Neural progenitor cell (in vitro differentiated cells): ENCODE measurements at regions not wholly inside any gene's neighbourhood (a gene's known extent, or its start where the extent isn't known, plus 50 kb on each side); places are given as distances from the start of the nearest gene placed in this dataset.

Experiments used
- DNase-seq: peaks from one replicate; pipeline ENCODE4 v3.0.0-alpha.2; 2016; ENCODE audit warnings: low spot score
- H2AFZ ChIP-seq: fragments of 200-600 bp; sonication (generic); replicated peaks from 2 replicates; pipeline ENCODE4 v1.6.1; 2016; ENCODE audit warnings: antibody characterized with exemption
- H3F3A ChIP-seq: fragments of 200-600 bp; sonication (generic); 2 replicates; pipeline ENCODE4 v1.6.1; 2016; ENCODE audit warnings: antibody characterized with exemption, low read depth
- H3K27ac ChIP-seq: fragments of 200-600 bp; sonication (generic); 2 replicates; pipeline ENCODE4 v1.5.1; 2016; ENCODE audit warnings: mild to moderate bottlenecking
- H3K27me3 ChIP-seq: fragments of 200-600 bp; sonication (generic); 2 replicates; pipeline ENCODE4 v1.6.1; 2016; ENCODE audit warnings: mild to moderate bottlenecking, moderate library complexity
- H3K36me3 ChIP-seq: fragments of 200-600 bp; sonication (generic); 2 replicates; pipeline ENCODE4 v1.5.1; 2016
- H3K4me1 ChIP-seq: fragments of 200-600 bp; sonication (generic); 2 replicates; pipeline ENCODE4 v1.6.1; 2016; ENCODE audit warnings: mixed run types
- H3K4me2 ChIP-seq: fragments of 200-600 bp; sonication (generic); 2 replicates; pipeline ENCODE4 v1.6.1; 2016
- H3K4me3 ChIP-seq: fragments of 200-600 bp; sonication (generic); 2 replicates; pipeline ENCODE4 v1.5.1; 2016
- H3K79me2 ChIP-seq: fragments of 200-600 bp; sonication (generic); 2 replicates; pipeline ENCODE4 v1.6.1; 2016; ENCODE audit warnings: low read depth
- H3K9ac ChIP-seq: fragments of 200-600 bp; sonication (generic); 2 replicates; pipeline ENCODE4 v1.6.1; 2016
- H3K9me3 ChIP-seq: fragments of 200-600 bp; sonication (generic); 2 replicates; pipeline ENCODE4 v1.5.1; 2016; ENCODE audit warnings: low read depth
- H4K20me1 ChIP-seq: fragments of 200-600 bp; sonication (generic); 2 replicates; pipeline ENCODE4 v1.6.1; 2016; ENCODE audit warnings: low read depth
- H3K27ac Mint-ChIP-seq: 3 replicates; pipeline ENCODE4 v1.8.0; 2021; ENCODE audit warnings: mixed read lengths
- H3K27me3 Mint-ChIP-seq: 2 replicates; pipeline ENCODE4 v1.8.0; 2022; ENCODE audit warnings: low read depth, mild to moderate bottlenecking, inconsistent platforms, moderate library complexity, mixed read lengths; ENCODE audit not compliant: insufficient read depth
- H3K36me3 Mint-ChIP-seq: 3 replicates; pipeline ENCODE4 v1.8.0; 2021; ENCODE audit warnings: mixed read lengths
- H3K4me1 Mint-ChIP-seq: 3 replicates; pipeline ENCODE4 v1.8.0; 2021; ENCODE audit warnings: mixed read lengths
- H3K4me3 Mint-ChIP-seq: 3 replicates; pipeline ENCODE4 v1.8.0; 2021; ENCODE audit warnings: mild to moderate bottlenecking, moderate library complexity, mixed read lengths
- H3K9me3 Mint-ChIP-seq: 3 replicates; pipeline ENCODE4 v1.8.0; 2020; ENCODE audit warnings: mixed read lengths
- CTCF ChIP-seq: fragments of 200-600 bp; sonication (generic); IDR thresholded peaks from 2 replicates; pipeline ENCODE4 v1.5.1; 2017; ENCODE audit warnings: antibody characterized with exemption, mild to moderate bottlenecking
- EZH2 ChIP-seq: fragments of 200-600 bp; sonication (generic); IDR thresholded peaks from 2 replicates; pipeline ENCODE4 v1.6.1; 2017; ENCODE audit warnings: antibody characterized with exemption, mild to moderate bottlenecking, moderate library complexity
- EZH2phosphoT487 ChIP-seq: fragments of 200-600 bp; sonication (generic); IDR thresholded peaks from 2 replicates; pipeline ENCODE4 v1.6.1; 2017; ENCODE audit warnings: antibody characterized with exemption

GRCh38 chr5:62178258-62178657 lies 127.7 kb upstream of the KIF2A start:
- Mint-ChIP-seq H3K9me3 (no peaks in the 10 kb centered on the region), H3K27ac (no peak overlapping the region), H3K36me3 (no peaks in the 10 kb centered on the region), H3K4me3 (no peak overlapping the region), H3K27me3 (peaks cover 6% of the 10 kb centered on the region), H3K4me1 (no peaks in the 10 kb centered on the region)
- Histone ChIP-seq H3K27me3 (no peaks in the 10 kb centered on the region), H3K4me3 (no peak overlapping the region), H3K4me1 (no peaks in the 10 kb centered on the region), H3K36me3 (no peaks in the 10 kb centered on the region), H3K9ac (no peak overlapping the region), H3K9me3 (no peaks in the 10 kb centered on the region), H3K4me2 (no peak overlapping the region), H4K20me1 (no peaks in the 10 kb centered on the region), H3K79me2 (no peaks in the 10 kb centered on the region), H2AFZ (no peak overlapping the region), H3F3A (no peaks in the 10 kb centered on the region), H3K27ac (no peak overlapping the region)
- no peak for DNase-seq
- no peak for TF ChIP-seq EZH2phosphoT487
- no peak for TF ChIP-seq CTCF
- no peak for TF ChIP-seq EZH2

- Histone ChIP-seq H3K27ac (no peak overlapping the region), H3K4me3 (no peak overlapping the region), H2AFZ (no peak overlapping the region), H3K36me3 (no peaks in the 10 kb centered on the region), H3K27me3 (no peaks in the 10 kb centered on the region), H3K9ac (no peak overlapping the region), H3K4me2 (no peak overlapping the region), H3K4me1 (peaks cover 9% of the 10 kb centered on the region), H3K9me3 (no peaks in the 10 kb centered on the region), H3K79me2 (no peaks in the 10 kb centered on the region), H3F3A (no peaks in the 10 kb centered on the region), H4K20me1 (no peaks in the 10 kb centered on the region)
- no peak overlapping the region for H3K27ac Mint-ChIP-seq
- H3K27me3 Mint-ChIP-seq = peaks cover 6% of the 10 kb centered on the region
- H3K4me1 Mint-ChIP-seq = no peaks in the 10 kb centered on the region
- H3K9me3 Mint-ChIP-seq = no peaks in the 10 kb centered on the region
- DNase-seq = no peak
- no peak for TF ChIP-seq CTCF
- TF ChIP-seq EZH2phosphoT487 = no peak
- no peak for TF ChIP-seq EZH2
- H3K4me3 Mint-ChIP-seq = no peak overlapping the region
- H3K36me3 Mint-ChIP-seq = no peaks in the 10 kb centered on the region
These were observed 123.2 kb upstream of the KIF2A start for GRCh38 chr5:62182802-62183201.

- Histone ChIP-seq H3K27ac (no peak overlapping the region), H3K9ac (no peak overlapping the region), H3K9me3 (no peaks in the 10 kb centered on the region), H3K79me2 (no peaks in the 10 kb centered on the region), H3K36me3 (no peaks in the 10 kb centered on the region), H3K4me1 (peaks cover 9% of the 10 kb centered on the region), H2AFZ (no peak overlapping the region), H3K27me3 (no peaks in the 10 kb centered on the region), H4K20me1 (no peaks in the 10 kb centered on the region), H3K4me2 (no peak overlapping the region), H3K4me3 (no peak overlapping the region), H3F3A (no peaks in the 10 kb centered on the region)
- TF ChIP-seq EZH2 (no peak), CTCF (no peak)
- H3K27me3 Mint-ChIP-seq = peaks cover 6% of the 10 kb centered on the region
- no peak for DNase-seq
- H3K36me3 Mint-ChIP-seq = no peaks in the 10 kb centered on the region
- no peak overlapping the region for H3K4me3 Mint-ChIP-seq
- no peaks in the 10 kb centered on the region for H3K9me3 Mint-ChIP-seq
- H3K27ac Mint-ChIP-seq = no peak overlapping the region
- H3K4me1 Mint-ChIP-seq = no peaks in the 10 kb centered on the region
These were observed 122.3 kb upstream of the KIF2A start for GRCh38 chr5:62183727-62184126.

- Histone ChIP-seq H3K27me3 (no peaks in the 10 kb centered on the region), H3K9me3 (no peaks in the 10 kb centered on the region), H3K9ac (no peak overlapping the region), H3K4me3 (no peak overlapping the region), H3K79me2 (no peaks in the 10 kb centered on the region), H4K20me1 (no peaks in the 10 kb centered on the region), H3K4me1 (peaks cover 9% of the 10 kb centered on the region), H3F3A (no peaks in the 10 kb centered on the region), H3K27ac (no peak overlapping the region), H3K4me2 (no peak overlapping the region), H3K36me3 (no peaks in the 10 kb centered on the region), H2AFZ (no peak overlapping the region)
- H3K4me3 Mint-ChIP-seq = no peak overlapping the region
- H3K36me3 Mint-ChIP-seq = no peaks in the 10 kb centered on the region
- TF ChIP-seq CTCF (no peak), EZH2phosphoT487 (no peak), EZH2 (no peak)
- no peak overlapping the region for H3K27ac Mint-ChIP-seq
- no peaks in the 10 kb centered on the region for H3K9me3 Mint-ChIP-seq
- H3K4me1 Mint-ChIP-seq = no peaks in the 10 kb centered on the region
- no peak for DNase-seq
- peaks cover 6% of the 10 kb centered on the region for H3K27me3 Mint-ChIP-seq
These were observed 121.6 kb upstream of the KIF2A start for GRCh38 chr5:62184444-62184843.
